GM12864 (cell line): ENCODE measurements at regions not wholly inside any gene's neighbourhood (a gene's known extent, or its start where the extent isn't known, plus 50 kb on each side); places are given as distances from the start of the nearest gene placed in this dataset.
"Not testable (repeated sequence)": the region's sequence is repeated elsewhere in the genome, so short reads cannot be mapped to it uniquely, and the experiment has no call there.

Experiments
- DNase-seq: peaks from one replicate; pipeline ENCODE4 v3.0.0-alpha.2; 2011; ENCODE audit warnings: low read depth
- H3K4me3 ChIP-seq: 2 replicates; pipeline ENCODE4 v1.5.1; 2011; ENCODE audit warnings: mild to moderate bottlenecking, low read depth, low read length, control low read depth
- CTCF ChIP-seq: IDR thresholded peaks from 2 replicates; pipeline ENCODE4 v1.5.1; 2011; ENCODE audit warnings: low read depth, mild to moderate bottlenecking, moderate library complexity, low read length, control low read depth, inconsistent platforms; ENCODE audit errors: missing control alignments

- DNase-seq = no peak
- H3K4me3 ChIP-seq = no peak overlapping the region
- TF ChIP-seq CTCF = no peak
Measured at GRCh38 chr15:62653122-62653521, 389.4 kb upstream of the TPM1 start.

GRCh38 chr15:62656071-62656470 lies 386.5 kb upstream of the TPM1 start:
- no peak for DNase-seq
- no peak for TF ChIP-seq CTCF
- H3K4me3 ChIP-seq = no peak overlapping the region

- not testable (repeated sequence) for DNase-seq, H3K4me3 ChIP-seq
Measured at GRCh38 chr15:62657501-62657900, 385.0 kb upstream of the TPM1 start.

- TF ChIP-seq CTCF = no peak
- peak; percentile 18 for DNase-seq
- H3K4me3 ChIP-seq = no peak overlapping the region
Measured at GRCh38 chr15:62658498-62658897, 384.0 kb upstream of the TPM1 start.

GRCh38 chr15:62663547-62663946 lies 379.0 kb upstream of the TPM1 start:
- DNase-seq = no peak
- TF ChIP-seq CTCF = no peak
- no peak overlapping the region for H3K4me3 ChIP-seq

- no peak overlapping the region for H3K4me3 ChIP-seq
- TF ChIP-seq CTCF = no peak
- DNase-seq = no peak
Measured at GRCh38 chr15:62665449-62665848, 377.1 kb upstream of the TPM1 start.

- H3K4me3 ChIP-seq = no peak overlapping the region
- DNase-seq = no peak
- no peak for TF ChIP-seq CTCF
Measured at GRCh38 chr15:62666046-62666445, 376.5 kb upstream of the TPM1 start.

GRCh38 chr15:62672268-62672667 lies 370.3 kb upstream of the TPM1 start:
- TF ChIP-seq CTCF = no peak
- DNase-seq = no peak
- no peak overlapping the region for H3K4me3 ChIP-seq
